ENCODE measurements at regions not wholly inside any gene's neighbourhood (a gene's known extent, or its start where the extent isn't known, plus 50 kb on each side); places are given as distances from the start of the nearest gene placed in this dataset.

DNA sequence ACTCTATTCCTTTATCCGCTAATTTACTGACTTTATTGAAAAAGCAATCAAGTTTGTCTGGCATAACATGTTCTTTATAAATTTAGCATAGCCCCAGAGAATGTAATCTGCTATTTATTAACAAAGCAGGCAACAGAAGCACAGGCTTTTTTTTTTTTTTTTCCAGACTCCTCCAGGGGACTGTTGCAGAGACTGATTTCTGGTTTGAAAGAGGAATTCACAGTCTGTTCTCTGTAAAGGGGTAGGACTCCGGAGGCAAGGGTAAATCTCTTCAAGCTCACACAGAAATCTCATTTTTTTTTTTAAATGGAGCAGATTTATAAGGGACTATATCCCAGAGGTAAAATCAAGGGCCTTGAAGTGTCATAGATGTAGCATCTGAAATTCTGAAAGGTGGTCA, 1386.5 kb upstream of the CDH8 start:
- no peak for FAIRE-seq
- Histone ChIP-seq H4K20me1 (ENCODE audit: control insufficient read depth, extremely low read depth, insufficient read depth, low read length) (no peaks in the 10 kb centered on the region), H3K9me3 (ENCODE audit: control insufficient read depth, low read depth, low read length) (no peaks in the 10 kb centered on the region), H3K27me3 (ENCODE audit: control insufficient read depth, extremely low read depth, insufficient read depth, low read length) (no peaks in the 10 kb centered on the region), H3K4me3 (ENCODE audit: control insufficient read depth in 2 of 3, extremely low read depth in 1 of 3, insufficient read depth in 2 of 3, low read depth in 1 of 3, low read length in 3 of 3) (no peak overlapping the region), H3K4me2 (ENCODE audit: control insufficient read depth, extremely low read depth, insufficient read depth, low read depth, low read length) (no peak overlapping the region), H3K4me1 (ENCODE audit: control insufficient read depth, extremely low read depth, insufficient read depth, low read length) (no peaks in the 10 kb centered on the region), H3K36me3 (ENCODE audit: control insufficient read depth in 2 of 2, extremely low read depth in 1 of 2, insufficient read depth in 2 of 2, low read length in 2 of 2) (no peaks in the 10 kb centered on the region), H2AFZ (ENCODE audit: control insufficient read depth, low read length) (no peak overlapping the region), H3K9me1 (ENCODE audit: control insufficient read depth, extremely low read depth, insufficient read depth, low read length) (no peaks in the 10 kb centered on the region), H3K27ac (ENCODE audit: control insufficient read depth, insufficient read depth, low read length) (no peak overlapping the region), H3K79me2 (ENCODE audit: control insufficient read depth, insufficient read depth, low read length) (no peaks in the 10 kb centered on the region), H3K9ac (ENCODE audit: control insufficient read depth, extremely low read depth, insufficient read depth, low read length) (no peak overlapping the region)
- no peak for TF ChIP-seq EZH2 (IDR thresholded peaks at IDR 0.05; ENCODE audit: low read length)
- TF ChIP-seq, protein P1, sequence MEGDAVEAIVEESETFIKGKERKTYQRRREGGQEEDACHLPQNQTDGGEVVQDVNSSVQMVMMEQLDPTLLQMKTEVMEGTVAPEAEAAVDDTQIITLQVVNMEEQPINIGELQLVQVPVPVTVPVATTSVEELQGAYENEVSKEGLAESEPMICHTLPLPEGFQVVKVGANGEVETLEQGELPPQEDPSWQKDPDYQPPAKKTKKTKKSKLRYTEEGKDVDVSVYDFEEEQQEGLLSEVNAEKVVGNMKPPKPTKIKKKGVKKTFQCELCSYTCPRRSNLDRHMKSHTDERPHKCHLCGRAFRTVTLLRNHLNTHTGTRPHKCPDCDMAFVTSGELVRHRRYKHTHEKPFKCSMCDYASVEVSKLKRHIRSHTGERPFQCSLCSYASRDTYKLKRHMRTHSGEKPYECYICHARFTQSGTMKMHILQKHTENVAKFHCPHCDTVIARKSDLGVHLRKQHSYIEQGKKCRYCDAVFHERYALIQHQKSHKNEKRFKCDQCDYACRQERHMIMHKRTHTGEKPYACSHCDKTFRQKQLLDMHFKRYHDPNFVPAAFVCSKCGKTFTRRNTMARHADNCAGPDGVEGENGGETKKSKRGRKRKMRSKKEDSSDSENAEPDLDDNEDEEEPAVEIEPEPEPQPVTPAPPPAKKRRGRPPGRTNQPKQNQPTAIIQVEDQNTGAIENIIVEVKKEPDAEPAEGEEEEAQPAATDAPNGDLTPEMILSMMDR (optimal IDR thresholded peaks at IDR 0.05 in 1 of 3, IDR thresholded peaks at IDR 0.05 in 1 of 3, conservative IDR thresholded peaks at IDR 0.05 in 1 of 3; ENCODE audit: extremely low read depth in 1 of 3, insufficient read depth in 2 of 3, low read length in 3 of 3), result no peak
- no peak for DNase-seq (ENCODE audit: low read depth, low spot score)
- dilution Hi-C loops (cut with MboI; ENCODE audit: extremely low pct_ligation_motif_present, low sequenced_read_pairs), result no loop called here

- FAIRE-seq (no peak), DNase-seq (ENCODE audit: low read depth, low spot score) (no peak)
- Histone ChIP-seq H3K4me1 (ENCODE audit: control insufficient read depth, extremely low read depth, insufficient read depth, low read length) (no peaks in the 10 kb centered on the region), H2AFZ (ENCODE audit: control insufficient read depth, low read length) (no peak overlapping the region), H3K4me3 (ENCODE audit: control insufficient read depth in 2 of 3, extremely low read depth in 1 of 3, insufficient read depth in 2 of 3, low read depth in 1 of 3, low read length in 3 of 3) (no peak overlapping the region), H4K20me1 (ENCODE audit: control insufficient read depth, extremely low read depth, insufficient read depth, low read length) (no peaks in the 10 kb centered on the region), H3K27me3 (ENCODE audit: control insufficient read depth, extremely low read depth, insufficient read depth, low read length) (no peaks in the 10 kb centered on the region), H3K36me3 (ENCODE audit: control insufficient read depth in 2 of 2, extremely low read depth in 1 of 2, insufficient read depth in 2 of 2, low read length in 2 of 2) (no peaks in the 10 kb centered on the region), H3K27ac (ENCODE audit: control insufficient read depth, insufficient read depth, low read length) (no peak overlapping the region), H3K9me1 (ENCODE audit: control insufficient read depth, extremely low read depth, insufficient read depth, low read length) (no peaks in the 10 kb centered on the region), H3K9ac (ENCODE audit: control insufficient read depth, extremely low read depth, insufficient read depth, low read length) (no peak overlapping the region), H3K79me2 (ENCODE audit: control insufficient read depth, insufficient read depth, low read length) (no peaks in the 10 kb centered on the region), H3K4me2 (ENCODE audit: control insufficient read depth, extremely low read depth, insufficient read depth, low read depth, low read length) (no peak overlapping the region), H3K9me3 (ENCODE audit: control insufficient read depth, low read depth, low read length) (no peaks in the 10 kb centered on the region)
- no peak for TF ChIP-seq EZH2 (IDR thresholded peaks at IDR 0.05; ENCODE audit: low read length)
- TF ChIP-seq, protein P1 (optimal IDR thresholded peaks at IDR 0.05 in 1 of 3, IDR thresholded peaks at IDR 0.05 in 1 of 3, conservative IDR thresholded peaks at IDR 0.05 in 1 of 3; ENCODE audit: extremely low read depth in 1 of 3, insufficient read depth in 2 of 3, low read length in 3 of 3), result no peak
- dilution Hi-C loops (cut with MboI; ENCODE audit: extremely low pct_ligation_motif_present, low sequenced_read_pairs), result no loop called here
Observed at GRCh38 chr16:63416712-63417111, 1380.5 kb upstream of the CDH8 start.

Measured in keratinocyte (primary cell).